GM18873 (cell line): ENCODE measurements at regions not wholly inside any gene's neighbourhood (a gene's known extent, or its start where the extent isn't known, plus 50 kb on each side); places are given as distances from the start of the nearest gene placed in this dataset.
"Not testable (repeated sequence)": the region's sequence is repeated elsewhere in the genome, so short reads cannot be mapped to it uniquely, and the experiment has no call there.

Source experiments
- ATAC-seq: cut with Tn5 transposase; IDR thresholded peaks from one replicate; pipeline ENCODE4 v1.9.1; 2021; ENCODE audit warnings: mild to moderate bottlenecking, moderate library complexity, moderate number of reproducible peaks; ENCODE audit not compliant: unreplicated experiment, low FRiP score

DNA sequence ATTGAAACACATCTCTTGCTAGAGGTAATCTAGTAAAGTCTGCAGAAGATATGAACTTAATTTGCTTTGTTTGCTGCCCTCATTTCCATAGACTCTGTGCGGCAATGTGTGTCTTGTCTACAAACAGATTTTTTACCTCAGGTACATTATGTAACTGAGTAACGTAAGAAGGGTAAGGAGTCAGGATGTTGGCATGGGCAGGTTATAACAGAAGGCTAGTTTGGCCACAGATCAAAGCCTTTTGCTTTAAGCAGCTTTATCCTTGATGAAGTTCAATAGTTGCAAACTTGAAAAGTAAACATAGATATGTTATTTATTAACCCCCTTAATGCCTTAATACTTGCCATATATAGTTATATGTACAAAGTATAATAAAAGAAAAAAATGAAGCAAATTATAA lies 391.6 kb upstream of the FKBP1C start:
- ATAC-seq = no peak

DNA sequence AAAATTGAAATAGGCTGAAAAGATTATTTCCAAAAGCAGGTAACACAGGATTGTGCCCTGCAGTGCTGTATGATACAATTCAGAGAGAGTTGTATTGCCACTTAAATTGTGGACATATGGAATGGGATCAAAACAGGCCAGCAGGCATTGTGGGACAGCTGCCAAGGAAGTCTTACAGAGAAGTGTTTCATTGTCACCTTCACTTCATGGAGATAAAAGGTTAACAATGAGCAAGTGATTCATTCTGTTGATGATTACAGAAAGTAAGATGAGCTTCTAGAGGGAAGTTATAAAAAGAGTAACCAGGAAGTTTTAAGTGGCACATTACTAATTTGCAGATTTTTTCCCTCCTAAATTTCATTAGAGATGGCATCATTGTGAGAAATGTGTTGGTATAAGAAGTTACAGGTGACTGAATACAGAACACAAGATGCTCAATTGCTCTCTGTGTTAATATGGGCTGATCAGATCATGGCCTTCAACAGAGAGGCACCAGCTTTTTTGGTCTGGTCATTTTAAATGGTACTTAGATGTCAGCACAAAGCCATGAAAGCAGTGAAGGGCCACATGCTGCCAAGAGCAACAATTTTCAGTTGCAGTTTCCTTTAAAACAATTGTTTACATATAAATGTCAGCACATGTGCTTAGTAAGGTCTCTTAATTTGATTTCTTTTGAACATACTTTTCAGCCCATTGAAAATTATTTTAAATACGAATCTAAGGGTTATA lies 402.5 kb upstream of the FKBP1C start:
- ATAC-seq = no peak

DNA sequence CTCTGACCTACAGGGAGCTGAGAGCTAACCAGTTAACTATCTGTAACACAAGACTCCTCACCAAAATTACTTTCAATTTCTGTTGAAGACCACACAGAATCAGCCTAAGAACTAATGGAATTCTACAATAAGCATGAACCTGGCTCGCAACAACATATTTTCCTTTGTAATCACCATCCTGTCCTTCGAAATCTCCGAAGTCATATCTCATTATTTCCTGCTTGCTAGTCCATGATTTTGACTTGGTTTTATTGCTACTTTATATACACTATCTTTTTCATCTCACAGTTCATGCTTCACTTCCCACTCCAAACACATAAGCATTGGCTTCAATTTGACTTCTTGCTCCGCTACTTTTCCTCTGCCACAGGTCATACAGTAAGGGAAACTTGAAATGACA lies 405.8 kb upstream of the FKBP1C start:
- ATAC-seq = no peak

DNA sequence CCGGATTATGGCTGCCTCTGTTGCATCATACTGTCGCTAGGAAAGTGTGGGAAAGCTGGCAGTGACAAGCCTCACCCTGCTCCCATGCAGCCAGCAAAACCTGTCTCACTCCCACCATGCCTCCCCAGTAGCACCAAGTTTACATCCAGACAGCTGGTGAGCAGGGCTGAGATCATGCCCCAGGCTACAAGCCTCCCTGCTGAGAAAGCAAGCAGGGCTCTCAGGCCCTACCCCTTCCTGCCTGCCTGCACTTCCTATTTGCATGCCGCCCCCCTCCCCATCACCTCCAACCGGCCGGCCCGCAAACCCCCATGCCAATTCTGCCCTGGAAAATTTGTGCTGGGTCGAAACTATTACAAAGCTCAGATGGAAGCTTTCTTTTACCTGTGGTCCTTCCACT lies 408.2 kb upstream of the FKBP1C start:
- ATAC-seq = no peak

DNA sequence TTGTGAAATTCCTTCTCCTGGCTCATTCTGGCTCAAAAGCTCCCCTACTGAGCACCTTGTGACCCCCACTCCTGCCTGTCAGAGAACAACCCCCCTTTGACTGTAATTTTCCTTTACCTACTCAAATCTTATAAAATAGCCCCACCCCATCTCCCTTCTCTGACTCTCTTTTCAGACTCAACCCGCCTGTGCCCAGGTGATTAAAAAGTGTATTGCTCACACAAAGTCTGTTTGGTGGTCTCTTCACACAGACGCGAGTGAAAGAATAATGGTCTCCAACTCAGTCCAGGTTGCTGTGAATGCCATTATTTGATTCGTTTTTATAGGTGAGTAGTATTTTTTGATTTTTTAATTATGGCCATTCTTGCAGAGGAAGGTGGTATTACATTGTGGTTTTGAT lies 414.1 kb upstream of the FKBP1C start:
- ATAC-seq = no peak

DNA sequence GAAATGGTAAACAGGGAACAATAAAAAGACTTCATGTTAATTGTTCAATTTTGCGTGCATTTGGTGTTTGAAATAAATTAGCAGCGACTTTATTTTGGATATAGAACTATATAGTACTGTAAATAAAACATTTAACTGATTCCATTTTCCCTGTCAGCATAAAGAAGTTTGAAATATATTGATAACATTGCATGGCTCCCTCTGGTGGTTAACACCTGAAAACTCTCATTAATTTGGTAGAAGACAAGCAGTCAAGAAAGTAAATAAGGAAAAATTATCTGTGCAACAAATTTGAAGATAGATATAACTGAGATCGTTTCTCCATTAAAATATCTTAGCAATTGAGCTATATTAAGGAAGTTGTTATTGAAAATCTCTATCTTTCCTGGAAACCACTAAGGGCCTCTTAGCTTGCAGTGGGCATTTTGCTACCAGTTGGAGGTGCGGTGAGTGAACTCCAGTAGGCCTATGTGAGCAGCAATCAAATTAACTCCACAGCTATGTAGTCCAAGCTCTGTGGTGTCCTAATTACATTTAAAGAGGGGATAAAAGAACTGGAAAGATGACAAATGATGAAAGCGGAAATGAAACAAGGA lies 435.7 kb upstream of the FKBP1C start:
- no peak for ATAC-seq

DNA sequence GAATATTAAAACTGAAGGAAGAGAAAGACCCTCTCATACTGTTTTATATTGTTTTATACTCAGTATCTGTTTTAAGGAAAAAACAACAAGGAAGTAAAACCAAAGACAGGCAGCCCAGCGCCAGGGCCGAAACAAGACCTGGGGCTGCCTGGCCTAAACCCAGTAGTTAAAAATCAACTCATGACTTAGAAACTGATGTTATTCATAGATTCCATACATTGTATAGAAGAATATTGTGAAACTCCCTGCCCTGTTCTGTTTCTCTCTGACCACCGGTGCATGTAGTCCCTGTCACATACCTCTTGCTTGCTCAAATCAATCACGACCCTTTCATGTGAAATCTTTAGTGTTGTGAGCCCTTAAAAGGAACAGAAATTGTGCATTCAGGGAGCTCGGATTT lies 445.1 kb upstream of the FKBP1C start:
- ATAC-seq = not testable (repeated sequence)

DNA sequence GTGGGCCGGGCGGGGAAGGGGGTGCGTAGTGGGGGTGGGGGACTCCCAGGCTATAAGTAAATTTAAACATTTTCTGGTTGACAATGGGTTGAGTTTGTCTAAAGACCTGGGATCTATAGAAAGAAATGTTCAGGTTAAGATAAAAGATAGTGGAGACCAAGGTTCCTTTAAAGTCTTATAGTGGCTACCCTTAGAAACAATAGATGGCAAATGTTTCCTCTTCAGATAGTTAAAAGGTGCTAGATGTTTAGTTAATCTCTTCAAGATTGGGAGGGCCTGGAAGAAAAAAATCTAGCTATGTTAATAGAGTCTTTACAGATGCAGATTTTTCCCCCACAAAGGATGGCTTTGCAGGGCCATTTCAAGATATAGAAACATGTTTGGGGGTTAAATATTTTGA lies 446.4 kb upstream of the FKBP1C start:
- ATAC-seq = no peak

DNA sequence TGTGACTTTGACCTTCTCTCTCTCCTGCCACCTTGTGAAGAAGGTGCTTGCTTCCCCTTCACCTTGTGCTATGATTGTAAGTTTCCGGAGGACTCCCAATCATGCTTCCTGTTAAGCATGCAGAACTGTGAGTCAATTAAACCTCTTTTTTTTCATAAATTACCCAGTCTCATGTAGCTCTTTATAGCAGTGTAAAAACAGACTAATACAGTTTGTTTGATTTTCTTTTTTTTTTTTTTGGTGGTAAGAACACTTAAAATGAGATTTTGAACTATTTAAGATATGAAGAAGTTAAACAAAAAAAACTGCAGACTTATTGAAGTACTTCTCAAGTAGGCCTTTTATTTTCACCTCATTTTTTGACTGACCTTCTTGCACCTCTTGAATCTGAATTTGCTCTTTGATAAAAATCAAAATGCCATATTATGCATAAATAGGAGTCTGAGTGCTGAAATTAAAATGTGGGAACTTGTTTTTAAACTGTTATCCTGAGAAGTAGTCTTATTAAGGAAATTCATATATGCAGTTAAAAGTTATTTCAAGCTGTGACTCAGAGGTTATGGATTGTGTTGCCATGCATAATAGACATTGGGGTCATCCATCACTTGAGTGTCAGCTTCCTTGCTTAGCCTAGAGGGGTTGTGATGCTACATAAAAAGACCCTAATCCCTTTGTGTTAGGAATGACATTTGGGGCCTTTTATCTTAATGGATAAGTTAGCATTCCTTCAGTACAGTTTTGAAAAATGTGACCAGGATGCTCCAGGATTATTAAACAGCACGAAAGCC lies 447.9 kb upstream of the FKBP1C start:
- no peak for ATAC-seq

DNA sequence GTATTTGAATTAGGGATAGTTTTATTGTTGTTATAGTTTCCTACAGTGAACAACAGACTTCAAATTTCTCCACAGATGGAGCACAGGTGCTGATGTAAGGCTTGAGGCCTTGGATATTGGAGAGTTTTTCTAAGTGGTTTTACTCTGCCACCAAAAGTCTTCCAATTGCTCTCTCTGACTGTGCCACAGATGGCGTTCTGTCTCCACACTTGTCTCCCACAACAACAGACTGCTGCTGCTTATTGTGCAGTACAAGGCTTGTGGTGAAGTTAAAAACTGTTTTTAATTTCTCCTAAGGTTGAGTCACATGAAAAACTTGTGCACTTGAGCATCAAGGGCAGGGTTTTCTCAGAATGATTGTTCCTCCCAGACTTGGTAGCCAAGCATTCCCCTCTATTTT lies 460.9 kb upstream of the KHDRBS2 start:
- ATAC-seq = no peak

DNA sequence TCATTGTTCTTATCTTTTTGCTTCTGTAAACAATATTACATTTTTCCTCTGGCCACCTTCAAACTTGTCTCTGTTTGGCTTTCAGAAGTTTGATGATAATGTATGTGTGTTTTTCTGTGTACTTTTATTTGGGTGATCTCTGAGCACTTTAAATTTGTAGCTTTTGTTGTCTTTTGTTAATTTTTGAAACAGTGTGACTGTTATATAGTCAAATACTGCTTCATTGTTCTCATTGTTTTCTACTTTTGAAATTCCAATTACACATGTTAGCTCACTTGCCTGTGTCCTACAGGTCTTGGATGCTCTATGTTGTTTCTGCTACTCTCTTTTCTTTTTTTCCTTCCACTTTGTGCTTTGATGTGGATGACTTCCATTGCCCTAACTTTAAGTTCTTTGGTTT lies 460.1 kb upstream of the KHDRBS2 start:
- ATAC-seq = no peak

DNA sequence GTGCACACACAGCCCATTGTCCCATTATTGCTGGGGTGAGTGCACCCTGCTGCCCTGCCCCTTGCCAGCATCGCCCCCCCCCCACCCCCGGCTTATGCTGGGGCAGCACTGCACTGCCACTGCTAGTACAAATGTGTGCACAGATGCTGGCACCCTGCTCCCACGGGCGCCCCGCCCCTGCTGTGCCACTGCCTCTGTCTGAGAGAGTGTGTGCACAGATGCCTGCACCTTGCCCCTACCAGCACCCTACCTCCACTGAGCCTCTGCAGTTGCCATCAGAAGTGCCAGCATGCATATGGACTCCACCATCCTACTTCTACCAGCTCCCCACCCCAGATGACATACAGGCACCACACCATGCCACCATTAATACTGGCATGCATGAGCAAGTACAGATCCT lies 454.6 kb upstream of the KHDRBS2 start:
- ATAC-seq = no peak

DNA sequence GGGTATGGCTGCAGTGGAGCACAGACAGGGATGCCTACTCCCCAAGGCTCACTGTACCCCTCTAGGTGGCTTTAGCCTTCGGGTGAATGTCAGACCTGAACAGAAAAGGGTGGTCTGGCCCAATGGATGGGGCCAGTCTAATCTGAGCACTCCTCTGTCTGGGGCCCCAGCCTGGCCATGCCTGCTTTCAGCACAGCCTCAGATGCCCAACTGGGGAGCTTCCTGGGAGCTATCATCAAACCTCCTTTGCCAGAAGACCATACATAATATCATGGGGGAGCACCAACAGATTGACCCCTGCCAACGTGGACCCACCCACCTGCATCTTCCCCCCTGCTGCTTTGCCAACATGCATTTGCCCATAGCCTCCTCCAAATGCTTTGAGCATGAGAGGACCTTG lies 454.1 kb upstream of the KHDRBS2 start:
- ATAC-seq = no peak

DNA sequence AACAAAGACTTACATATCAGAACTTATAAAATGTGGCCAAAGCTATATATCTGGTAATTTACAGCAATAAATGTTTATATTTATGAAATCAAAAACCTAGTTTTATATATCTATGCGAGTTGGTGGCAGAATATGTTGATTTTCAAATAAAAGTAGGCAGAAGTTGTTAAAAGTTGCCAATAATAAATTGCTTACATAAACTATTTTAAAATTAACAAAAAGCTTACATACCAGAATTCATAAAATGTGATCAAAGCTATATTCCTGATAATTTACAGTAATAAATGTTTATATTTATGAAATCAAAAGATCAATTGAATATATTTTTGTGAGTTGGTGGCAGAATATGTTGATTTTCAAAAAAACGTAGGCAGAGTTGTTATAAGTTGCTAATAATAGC lies 451.8 kb upstream of the KHDRBS2 start:
- ATAC-seq = no peak

DNA sequence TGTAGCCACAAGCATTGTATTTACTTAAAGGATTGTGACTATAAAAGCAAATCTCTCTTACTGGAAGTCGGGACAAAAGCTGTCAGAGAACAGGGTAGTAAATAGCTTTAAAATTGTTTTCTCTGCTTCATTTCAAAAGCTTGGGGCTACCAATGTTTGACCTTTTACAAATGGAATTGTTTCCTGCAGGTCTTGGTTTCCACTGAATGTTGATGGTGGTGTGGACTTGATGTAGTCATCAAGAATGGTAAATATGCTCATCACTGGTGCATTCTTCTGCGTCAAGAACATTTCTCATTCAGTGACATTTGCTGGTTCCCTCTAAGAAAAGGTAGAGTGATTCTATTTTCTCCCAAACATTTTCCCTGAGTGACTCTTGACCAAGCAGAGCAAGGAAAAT lies 435.4 kb upstream of the KHDRBS2 start:
- ATAC-seq = no peak

DNA sequence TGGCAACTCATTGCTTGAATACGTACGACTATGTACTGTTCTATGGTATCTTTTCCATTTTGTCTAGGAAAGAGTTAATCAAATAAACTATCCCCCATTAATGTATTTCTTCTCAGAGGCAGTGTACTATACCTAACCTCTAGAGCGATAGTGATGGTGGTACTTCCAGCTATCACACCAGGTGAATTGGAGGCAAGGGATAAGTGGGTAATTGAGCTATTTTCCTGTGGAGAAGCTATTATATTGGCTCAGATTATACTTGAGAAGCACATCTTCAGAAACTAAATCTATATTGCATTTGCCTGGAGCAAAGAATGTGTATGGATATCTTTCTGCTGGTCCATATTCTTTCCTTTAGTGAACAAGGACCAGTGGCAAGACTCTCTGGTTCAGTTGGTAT lies 430.7 kb upstream of the KHDRBS2 start:
- no peak for ATAC-seq

DNA sequence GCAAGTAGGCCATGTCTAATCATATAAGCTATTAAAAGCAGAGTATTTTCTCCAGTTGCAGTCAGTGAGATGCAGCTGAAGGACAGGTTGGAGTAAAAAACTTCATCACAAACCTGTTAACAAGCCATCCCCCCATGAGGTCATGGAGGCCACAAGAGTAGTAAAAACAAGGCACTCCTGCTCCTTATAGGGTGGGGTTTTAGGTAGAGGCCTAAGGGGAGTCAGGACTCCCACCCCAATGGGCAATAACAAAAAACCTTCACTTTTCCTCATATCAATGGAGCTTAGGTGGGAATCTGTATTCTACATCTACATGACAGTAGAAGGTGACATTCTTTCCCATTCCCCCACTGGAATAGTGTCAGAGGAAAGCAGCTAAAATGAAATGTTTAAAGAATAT lies 428.1 kb upstream of the KHDRBS2 start:
- ATAC-seq = no peak

DNA sequence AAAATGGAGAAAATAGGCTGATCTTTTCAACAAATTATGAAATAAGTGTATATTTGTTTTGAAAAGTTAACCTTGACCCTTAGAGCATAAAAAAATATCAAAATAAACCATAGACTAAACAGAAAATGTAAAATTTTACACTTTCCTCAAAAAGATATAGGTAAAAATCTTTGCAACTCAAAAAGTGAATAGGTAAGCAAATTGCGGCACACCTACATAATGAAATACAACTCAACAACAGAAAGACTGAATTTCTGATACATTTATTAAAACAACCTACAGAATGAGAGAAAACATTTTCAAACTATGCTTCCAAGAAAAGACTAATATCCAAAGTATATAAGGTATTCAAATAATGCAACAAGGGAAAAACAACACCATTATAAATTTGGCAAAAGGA lies 425.7 kb upstream of the KHDRBS2 start:
- no peak for ATAC-seq

DNA sequence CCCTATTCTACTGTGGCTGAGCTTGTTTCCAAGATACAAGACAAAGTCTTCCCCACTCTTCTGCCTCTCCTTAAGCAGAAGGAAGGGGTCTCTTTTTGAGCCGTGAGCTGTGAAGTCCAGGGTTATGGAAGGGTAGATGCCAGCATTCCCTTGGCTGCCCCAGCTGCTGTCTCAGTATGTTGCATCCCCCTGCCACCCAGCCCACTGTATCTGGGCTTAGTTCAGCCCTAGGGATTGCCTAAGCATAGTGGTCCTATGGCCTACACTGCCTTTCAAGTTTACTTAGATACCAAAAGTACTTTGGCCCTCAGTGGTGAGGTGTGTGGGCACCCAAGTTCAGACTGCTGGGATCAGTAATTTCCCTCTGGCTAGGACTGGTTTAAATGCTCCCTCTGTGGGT lies 421.9 kb upstream of the KHDRBS2 start:
- no peak for ATAC-seq

DNA sequence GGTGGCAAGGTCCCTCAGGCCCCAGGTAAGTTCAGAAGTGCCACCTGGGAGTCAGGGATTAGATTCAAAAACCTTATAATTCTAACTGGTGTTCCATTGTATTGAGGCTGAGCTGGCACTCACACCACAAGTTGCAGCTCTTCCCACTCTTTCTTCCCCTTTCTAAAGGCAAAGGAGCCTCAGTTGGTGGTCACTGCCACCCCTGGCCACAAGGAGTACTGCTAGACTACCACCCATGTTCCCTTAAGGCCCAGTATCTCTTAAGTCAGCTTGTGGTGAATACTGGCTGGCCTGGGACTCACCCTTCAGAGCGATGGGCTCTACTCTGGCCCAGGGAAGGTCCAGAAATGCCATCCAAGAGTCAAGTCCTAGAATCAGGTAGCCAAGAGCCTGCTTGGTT lies 421.1 kb upstream of the KHDRBS2 start:
- no peak for ATAC-seq

DNA sequence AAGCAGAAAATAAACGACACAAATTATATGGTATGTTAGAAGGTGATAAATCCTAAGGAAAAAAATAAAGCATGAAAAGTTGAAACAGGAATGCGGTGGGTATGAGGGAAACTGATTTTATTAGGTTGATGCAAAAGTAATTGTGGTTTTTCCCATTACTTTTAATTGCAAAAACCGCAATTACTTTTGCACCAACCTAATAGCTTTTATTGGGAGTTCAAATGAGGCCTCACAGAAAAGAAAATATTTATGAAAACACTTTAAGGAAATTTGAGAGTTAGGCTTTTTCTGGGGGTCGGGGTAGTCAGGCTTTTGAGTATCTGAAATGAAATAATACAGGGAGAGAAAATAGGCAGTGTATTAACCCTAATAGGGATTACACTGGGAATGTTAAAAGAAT lies 397.0 kb upstream of the KHDRBS2 start:
- no peak for ATAC-seq

DNA sequence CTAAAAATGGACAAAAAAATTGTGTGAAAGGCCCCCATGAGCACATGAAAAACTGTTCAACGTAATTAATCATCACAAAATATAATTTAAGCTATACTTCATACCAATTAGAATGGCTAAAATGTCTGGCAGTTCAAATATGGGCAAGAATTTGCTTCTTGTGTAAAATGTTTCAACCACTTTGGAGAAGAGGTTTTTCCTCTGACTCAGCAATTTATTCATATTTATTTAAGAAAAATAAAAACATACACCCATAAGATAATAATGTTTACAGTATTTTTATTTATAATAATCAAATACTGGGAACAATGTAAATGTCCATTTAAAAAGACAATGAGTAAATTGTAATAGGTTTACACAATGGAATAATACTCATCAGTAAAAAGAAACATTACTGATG lies 395.1 kb upstream of the KHDRBS2 start:
- no peak for ATAC-seq
